Chondrocyte (in vitro differentiated cells): ENCODE measurements at regions not wholly inside any gene's neighbourhood (a gene's known extent, or its start where the extent isn't known, plus 50 kb on each side); places are given as distances from the start of the nearest gene placed in this dataset.
"Not testable (repeated sequence)": the region's sequence is repeated elsewhere in the genome, so short reads cannot be mapped to it uniquely, and the experiment has no call there.

ENCODE experiments used
- DNase-seq: peaks from one replicate; pipeline ENCODE4 v3.0.0; 2021; ENCODE audit warnings: mixed read lengths, low spot score
- H3K27ac Mint-ChIP-seq: one replicate; pipeline ENCODE4 v1.8.0; 2021; ENCODE audit warnings: mild to moderate bottlenecking, moderate library complexity, mixed read lengths; ENCODE audit not compliant: unreplicated experiment
- H3K27me3 Mint-ChIP-seq: 2 replicates; pipeline ENCODE4 v1.8.0; 2021; ENCODE audit warnings: low read depth, mixed read lengths
- H3K36me3 Mint-ChIP-seq: 2 replicates; pipeline ENCODE4 v1.8.0; 2021; ENCODE audit warnings: low read depth, mixed read lengths
- H3K4me1 Mint-ChIP-seq: 2 replicates; pipeline ENCODE4 v1.8.0; 2021; ENCODE audit warnings: low read depth, mild to moderate bottlenecking, mixed read lengths
- H3K4me3 Mint-ChIP-seq: one replicate; pipeline ENCODE4 v1.8.0; 2021; ENCODE audit warnings: mild to moderate bottlenecking, moderate library complexity, mixed read lengths; ENCODE audit not compliant: unreplicated experiment
- H3K9me3 Mint-ChIP-seq: 2 replicates; pipeline ENCODE4 v1.8.0; 2021; ENCODE audit warnings: low read depth, mixed read lengths
- CTCF ChIP-seq: fragments of 200-600 bp; sonication (generic); IDR thresholded peaks from 2 replicates; pipeline ENCODE4 v1.5.0; 2021; ENCODE audit warnings: antibody characterized with exemption, mild to moderate bottlenecking, moderate library complexity

- Mint-ChIP-seq H3K27me3 (peaks cover 11% of the 10 kb centered on the region), H3K9me3 (peaks cover 3% of the 10 kb centered on the region), H3K36me3 (no peaks in the 10 kb centered on the region), H3K4me3 (no peak overlapping the region), H3K27ac (no peak overlapping the region), H3K4me1 (no peaks in the 10 kb centered on the region)
- no peak for DNase-seq
- no peak for TF ChIP-seq CTCF
Measured at GRCh38 chr3:132979606-132980005, 58.6 kb upstream of the TMEM108 start.

GRCh38 chr3:132978946-132979345 is 59.2 kb upstream of the TMEM108 start:
- not testable (repeated sequence) for H3K27ac Mint-ChIP-seq, H3K4me3 Mint-ChIP-seq, H3K9me3 Mint-ChIP-seq, H3K4me1 Mint-ChIP-seq, DNase-seq, H3K36me3 Mint-ChIP-seq
- peaks cover 11% of the 10 kb centered on the region for H3K27me3 Mint-ChIP-seq

- TF ChIP-seq CTCF, result no peak
- no peak for DNase-seq
- no peaks in the 10 kb centered on the region for H3K4me1 Mint-ChIP-seq
- no peak overlapping the region for H3K27ac Mint-ChIP-seq
- no peaks in the 10 kb centered on the region for H3K36me3 Mint-ChIP-seq
- no peak overlapping the region for H3K4me3 Mint-ChIP-seq
- H3K27me3 Mint-ChIP-seq, result peaks cover 11% of the 10 kb centered on the region
- H3K9me3 Mint-ChIP-seq, result peaks cover 3% of the 10 kb centered on the region
Measured at GRCh38 chr3:132978464-132978863, 59.7 kb upstream of the TMEM108 start.

- Mint-ChIP-seq H3K4me3 (no peak overlapping the region), H3K27ac (no peak overlapping the region), H3K9me3 (no peaks in the 10 kb centered on the region), H3K36me3 (no peaks in the 10 kb centered on the region), H3K27me3 (peaks cover 5% of the 10 kb centered on the region), H3K4me1 (no peaks in the 10 kb centered on the region)
- no peak for DNase-seq
- TF ChIP-seq CTCF, result no peak
Measured at GRCh38 chr3:132974097-132974496, 64.1 kb upstream of the TMEM108 start.

GRCh38 chr3:132973441-132973840 is 64.8 kb upstream of the TMEM108 start:
- TF ChIP-seq CTCF, result no peak
- DNase-seq, result no peak
- Mint-ChIP-seq H3K9me3 (no peaks in the 10 kb centered on the region), H3K4me1 (no peaks in the 10 kb centered on the region), H3K27me3 (peaks cover 7% of the 10 kb centered on the region), H3K27ac (no peak overlapping the region), H3K4me3 (no peak overlapping the region), H3K36me3 (no peaks in the 10 kb centered on the region)

GRCh38 chr3:132972333-132972732 is 65.9 kb upstream of the TMEM108 start:
- no peak overlapping the region for H3K27ac Mint-ChIP-seq
- TF ChIP-seq CTCF, result no peak
- peaks cover 4% of the 10 kb centered on the region for H3K27me3 Mint-ChIP-seq
- H3K9me3 Mint-ChIP-seq, result no peaks in the 10 kb centered on the region
- no peaks in the 10 kb centered on the region for H3K4me1 Mint-ChIP-seq
- no peaks in the 10 kb centered on the region for H3K36me3 Mint-ChIP-seq
- DNase-seq, result no peak
- no peak overlapping the region for H3K4me3 Mint-ChIP-seq
